GM19238 (cell line): ENCODE measurements at regions not wholly inside any gene's neighbourhood (a gene's known extent, or its start where the extent isn't known, plus 50 kb on each side); places are given as distances from the start of the nearest gene placed in this dataset.
"Not testable (repeated sequence)": the region's sequence is repeated elsewhere in the genome, so short reads cannot be mapped to it uniquely, and the experiment has no call there.

Experiments
- DNase-seq: peaks from one replicate; pipeline ENCODE4 v3.0.0; 2011; ENCODE audit warnings: low spot score; ENCODE audit not compliant: insufficient read length

DNA sequence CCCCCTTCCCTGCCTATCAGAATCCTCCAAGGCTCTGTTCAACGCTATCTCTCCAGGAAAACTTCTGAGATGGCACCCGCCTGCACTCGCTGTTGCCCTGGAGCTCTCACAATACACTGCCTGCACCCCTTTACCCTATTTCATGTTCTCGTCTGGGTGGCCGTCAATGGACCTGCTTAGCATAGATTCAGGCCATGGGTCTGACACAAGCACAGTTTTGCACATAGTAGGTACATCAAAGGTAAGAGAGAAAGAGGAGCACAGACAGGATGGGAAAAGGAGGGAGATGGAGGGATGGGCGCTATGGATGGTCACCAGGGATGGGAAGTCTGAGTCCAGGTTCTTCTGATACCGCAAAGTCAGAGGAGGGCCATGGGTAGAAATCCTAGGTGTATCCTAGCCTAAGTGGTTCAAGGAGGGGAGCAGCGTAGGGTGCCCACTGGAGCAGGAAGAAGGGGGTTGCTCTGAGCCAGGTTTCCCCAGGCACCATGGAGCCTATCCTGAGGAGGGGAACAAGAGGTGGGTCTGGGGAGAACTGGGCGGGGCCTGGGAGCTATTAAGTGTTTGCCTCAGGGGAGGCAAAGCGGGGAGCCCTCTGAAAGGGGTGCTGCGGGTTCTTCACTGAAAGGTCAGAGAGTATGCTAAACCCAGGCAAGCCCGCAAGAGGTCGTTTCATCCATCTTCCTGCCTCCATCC, 89.3 kb downstream of the MRPL14 start:
- no peak for DNase-seq

DNA sequence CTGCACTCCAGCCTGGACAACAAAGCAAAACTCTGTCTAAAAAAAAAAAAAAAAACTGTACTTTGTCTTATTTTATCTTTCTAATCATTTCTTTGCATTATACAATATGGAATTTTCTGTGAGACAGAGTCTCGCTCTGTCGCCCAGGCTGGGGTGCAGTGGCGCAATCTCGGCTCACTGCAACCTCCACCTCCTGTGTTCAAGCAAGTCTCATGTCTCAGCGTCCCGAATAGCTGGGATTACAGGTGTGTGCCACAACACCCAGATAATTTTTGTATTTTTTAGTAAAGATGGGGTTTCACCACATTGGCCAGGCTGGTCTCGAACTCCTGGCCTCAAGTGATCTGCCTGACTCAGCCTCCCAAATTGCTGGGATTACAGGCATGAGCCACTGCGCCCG, 90.0 kb downstream of the MRPL14 start:
- DNase-seq = not testable (repeated sequence)

DNA sequence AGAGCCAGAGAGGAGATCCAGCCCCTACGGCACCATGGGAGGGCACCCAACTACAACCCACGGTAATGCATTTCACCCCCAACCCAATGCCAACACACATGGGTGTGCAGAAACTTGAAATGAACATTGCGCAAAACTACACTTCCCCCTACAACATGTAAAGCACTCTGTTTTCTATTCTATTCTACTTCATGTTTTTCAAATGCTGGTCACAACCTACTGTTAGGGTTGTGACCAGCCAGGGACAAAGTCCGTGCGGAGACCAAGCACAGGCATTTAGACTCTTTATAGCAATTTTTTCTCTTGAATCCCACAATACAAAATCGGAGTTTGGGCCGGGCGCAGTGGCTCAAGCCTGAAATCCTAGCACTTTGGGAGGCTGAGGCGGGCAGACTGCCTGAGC, 90.6 kb downstream of the MRPL14 start:
- DNase-seq = no peak

DNA sequence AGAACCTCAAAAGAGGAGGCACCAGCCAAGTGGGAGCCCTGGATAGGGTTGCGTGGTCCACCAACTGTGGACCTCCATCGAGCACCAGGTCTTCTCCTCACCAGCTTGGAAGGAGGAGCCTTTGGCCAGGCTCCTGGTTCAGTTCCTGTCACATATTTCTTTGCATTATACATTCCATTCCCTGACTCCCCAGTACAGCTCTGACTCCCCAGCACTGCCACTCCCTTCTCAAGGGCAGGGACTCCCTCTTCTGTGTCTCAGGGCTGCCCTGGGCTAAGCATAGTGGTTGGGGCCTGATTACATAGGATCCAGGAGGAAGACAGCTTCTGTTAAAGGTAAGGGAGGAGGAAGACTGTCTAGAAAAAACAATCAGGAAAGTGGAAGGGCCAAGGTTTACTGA, 91.1 kb downstream of the MRPL14 start:
- DNase-seq = no peak

DNA sequence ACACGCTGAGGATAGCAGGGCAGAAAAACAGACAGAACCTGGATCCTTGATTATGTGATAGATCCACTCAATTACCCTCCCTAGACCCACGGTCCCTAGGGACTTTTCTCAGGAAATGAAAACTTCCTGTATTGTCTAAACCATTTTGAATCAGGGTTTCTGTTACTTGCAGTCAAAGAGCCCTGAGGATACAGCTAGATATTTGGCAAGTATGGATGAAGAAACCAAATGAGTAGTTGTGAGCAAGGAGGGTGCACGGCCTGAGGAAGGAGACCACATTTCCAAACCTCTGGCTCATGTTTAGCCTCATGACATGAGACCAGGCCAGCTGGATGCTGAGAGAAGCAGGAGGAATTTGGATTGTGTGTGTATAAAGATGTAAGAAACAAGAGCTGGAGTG, 91.6 kb downstream of the MRPL14 start:
- no peak for DNase-seq

DNA sequence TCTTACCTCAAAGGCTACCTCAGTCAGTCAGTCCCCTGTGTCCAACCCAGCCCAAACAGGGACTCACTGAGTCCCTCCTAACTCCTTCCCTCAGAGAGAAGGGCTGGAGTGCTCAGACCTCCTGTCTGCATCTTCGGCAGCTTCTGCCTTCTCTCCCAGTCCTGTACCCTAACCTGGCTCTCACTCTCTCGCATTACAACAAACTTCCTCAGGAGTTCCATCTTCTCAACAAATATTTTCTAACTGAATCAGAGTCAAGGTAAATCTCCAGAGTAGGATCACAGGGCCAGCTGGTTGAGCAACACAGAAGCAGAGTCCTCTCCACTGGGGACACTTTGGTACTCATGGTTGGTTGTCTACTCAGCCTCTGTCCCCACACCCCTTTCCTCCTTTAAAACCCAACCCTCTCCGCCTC, 92.3 kb downstream of the MRPL14 start:
- no peak for DNase-seq

DNA sequence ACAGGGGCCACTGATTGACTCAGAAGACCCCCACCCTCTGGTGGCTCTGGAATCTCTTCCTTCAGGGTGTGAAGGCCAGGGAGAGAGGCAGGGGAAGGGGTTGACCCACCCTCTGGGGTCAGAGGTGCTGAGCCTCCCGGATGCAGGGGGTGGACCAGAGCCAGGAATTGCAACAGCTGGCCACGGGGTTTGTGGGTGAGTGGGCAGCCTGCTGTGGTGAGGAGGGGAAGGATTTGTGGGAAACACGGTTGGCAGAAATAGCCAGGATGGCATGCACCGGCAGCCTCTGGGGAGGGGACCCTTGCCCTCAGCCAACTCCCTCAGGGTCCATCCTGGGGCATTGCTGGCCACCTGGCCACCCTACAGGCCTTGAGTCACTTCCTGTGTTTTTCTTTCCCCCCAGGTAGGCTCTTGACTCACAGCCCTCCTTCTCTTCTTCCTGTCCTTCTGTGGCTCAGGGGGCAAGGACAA, 92.8 kb downstream of the MRPL14 start:
- DNase-seq = no peak

DNA sequence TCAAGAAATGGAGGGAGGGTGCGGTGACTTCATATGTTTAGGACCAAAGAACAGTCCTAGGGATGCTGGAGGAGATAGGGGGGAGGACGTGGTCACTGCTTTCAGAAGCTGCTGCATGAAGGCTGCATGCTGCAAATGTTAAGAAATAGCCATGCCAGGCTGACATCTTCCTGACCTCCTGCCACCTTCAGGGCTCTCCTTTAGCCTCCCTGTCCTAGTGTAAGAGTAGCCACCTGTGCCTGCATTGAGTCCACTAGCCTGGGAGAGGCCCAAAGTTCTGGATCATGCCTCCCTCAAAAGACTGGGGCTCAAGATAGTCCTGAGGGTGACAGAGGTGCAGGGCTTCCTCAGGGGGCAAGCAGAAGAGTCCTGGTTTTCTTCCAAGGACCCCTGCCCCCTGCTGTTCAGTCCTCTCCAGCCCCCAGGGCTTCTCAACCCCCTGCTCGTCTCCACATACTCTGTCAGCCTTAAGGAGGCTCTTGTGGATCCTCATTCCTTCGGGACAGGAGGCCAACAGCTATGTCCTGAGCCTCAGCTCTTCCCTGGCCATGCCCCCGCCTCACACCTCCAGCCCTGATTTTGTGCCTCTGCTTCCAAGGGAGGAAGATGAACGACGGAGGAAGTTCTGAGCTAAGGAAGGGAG, 96.3 kb downstream of the MRPL14 start:
- DNase-seq = no peak

DNA sequence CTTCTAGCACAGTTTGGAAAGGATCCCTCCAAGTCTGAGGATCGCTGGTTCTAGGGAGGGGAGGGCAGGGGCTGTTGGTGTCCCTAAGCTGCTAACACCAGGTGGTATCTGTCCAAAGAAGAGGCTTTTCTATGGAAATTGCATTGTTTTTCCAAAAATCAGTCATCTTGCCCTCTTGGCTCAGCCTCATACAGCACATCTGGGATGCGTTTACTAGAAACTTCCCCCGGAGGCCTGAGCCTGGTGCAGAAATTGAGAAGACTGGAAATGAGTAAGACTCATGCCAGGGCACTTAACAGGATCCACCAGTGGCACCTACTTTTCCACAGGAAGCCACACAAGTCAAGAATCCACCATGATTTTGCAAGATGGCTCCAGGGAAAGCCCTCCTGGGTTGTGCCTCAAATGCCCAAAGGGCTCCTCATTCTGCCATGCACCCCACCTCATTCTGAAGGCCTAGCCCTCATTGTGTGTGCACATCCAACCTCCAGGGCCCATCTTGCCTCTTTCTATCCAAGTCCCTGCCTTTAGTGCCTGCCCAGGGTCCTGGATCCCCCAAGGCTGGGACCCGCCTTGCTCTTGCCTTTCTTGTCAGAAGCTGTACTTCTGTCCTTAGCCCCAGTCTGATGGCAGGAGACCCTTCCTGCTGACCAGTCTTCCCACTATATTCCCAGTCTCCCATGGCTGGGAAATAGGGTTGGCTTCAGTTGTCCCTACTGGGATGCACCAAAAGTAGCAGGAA, 97.6 kb downstream of the MRPL14 start:
- DNase-seq = no peak

DNA sequence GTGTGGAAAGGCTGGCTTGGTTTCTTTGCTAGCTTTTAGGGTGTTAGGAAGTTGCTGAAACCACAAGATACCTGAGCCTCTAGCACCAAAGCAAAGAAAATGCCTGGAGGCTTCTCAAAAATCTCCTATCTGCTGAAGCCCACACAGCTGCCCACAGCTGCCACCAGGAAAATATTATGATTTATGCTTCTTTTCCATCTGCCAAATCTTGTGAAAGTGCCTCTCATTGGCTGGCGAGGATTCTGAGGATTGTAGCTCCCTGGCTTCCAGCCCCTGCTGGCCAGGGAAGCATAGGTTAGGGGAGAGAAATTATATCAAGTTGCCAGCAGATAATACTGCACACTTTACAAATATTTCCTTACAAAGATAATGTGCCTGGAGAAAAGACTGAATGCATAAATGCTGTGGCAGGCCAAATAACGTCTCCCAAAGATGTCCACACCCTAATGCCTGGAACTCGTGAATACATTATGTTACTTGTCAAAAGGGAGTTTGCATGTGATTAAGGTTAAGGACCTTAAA, 98.4 kb downstream of the MRPL14 start:
- DNase-seq = no peak

DNA sequence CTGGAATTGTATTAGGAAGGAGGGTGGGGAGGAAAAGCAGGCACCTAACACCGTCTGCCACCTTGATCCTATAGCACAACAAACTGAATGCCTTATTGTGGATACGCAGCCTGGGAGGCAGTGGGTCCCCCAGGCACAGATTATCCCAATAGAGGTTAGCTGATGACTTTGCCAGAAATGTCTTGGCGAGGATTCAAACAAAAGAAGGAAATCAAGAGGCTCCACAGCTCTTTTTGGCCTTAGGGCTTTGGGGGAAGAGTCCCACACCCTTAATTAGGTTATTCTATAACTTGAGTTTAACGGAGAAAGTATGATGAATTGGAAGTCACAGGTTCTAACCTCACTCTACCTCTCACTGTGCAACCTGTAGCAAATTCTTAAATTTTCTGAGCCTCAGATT, 102.0 kb downstream of the MRPL14 start:
- DNase-seq = no peak

DNA sequence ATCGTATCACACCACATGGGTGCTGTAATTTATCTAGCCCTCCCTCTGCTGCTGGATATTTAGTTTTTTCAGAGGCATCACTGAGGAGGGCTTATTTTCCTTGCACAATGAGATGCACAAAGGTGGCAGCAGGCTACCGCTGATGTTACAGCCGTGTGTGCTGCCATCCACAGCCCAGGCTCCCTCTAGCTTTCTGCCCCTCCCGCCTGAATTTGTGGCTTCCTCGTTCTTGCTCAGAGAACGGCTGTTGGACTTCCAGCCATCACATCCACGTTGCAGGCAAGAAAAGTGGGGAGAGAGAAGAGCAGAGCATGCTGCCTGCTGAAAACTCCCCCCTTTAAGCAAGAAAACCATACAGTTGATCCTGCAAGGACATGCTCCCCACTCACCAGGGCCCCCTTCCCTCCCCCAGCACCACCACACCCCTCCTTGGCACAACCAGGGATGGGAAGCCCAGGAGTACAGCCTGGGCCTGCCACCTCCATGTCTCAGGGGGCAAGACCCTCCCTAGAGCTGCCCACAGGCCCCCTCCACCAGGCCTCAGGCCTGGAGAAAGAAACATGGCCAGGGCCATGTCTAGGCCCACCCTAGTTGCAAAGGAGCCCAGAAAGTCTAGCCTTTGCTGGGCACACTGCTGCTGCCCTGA, 102.6 kb downstream of the MRPL14 start:
- DNase-seq = no peak

DNA sequence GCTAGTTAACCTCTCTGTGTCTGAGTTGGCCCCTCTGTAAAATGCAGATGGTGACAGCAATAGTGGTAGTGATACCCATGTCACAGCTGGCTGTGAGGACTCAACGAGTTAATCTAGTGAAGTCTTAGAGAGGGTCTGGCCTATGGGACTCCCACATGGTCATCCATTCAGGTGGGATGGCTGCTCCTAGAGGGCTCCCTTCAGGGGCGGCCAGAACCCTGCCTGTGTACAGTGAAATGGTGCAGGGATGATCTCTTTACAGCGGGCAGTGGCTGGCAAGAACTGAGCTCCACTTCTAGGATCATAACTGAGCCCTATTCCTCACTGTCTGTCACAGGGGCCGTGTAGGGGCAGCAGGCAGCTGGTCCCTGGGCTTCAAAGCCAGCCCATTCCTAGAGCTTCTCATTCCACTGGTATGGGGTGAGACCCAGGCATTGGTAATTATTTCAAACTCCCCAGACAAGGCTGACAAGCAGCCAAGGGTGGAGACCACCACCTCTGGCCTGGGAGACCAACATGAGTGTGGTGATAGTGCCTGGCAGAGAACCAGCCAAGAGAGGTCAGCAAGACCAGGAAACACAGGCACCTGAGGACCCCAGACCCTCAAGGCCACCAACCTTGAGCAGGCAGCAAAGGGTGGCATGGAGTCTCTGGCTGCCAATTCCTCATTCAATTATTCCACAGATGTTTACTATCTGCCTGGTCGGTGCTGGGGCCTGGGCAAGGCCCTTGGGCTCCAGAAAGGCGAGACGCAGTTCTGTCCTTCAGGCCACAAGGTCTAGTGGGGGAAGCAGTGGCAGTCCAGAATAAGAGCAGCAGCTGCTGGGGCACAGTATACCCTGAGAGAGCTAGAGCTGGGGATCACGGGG, 103.4 kb downstream of the MRPL14 start:
- DNase-seq = no peak

DNA sequence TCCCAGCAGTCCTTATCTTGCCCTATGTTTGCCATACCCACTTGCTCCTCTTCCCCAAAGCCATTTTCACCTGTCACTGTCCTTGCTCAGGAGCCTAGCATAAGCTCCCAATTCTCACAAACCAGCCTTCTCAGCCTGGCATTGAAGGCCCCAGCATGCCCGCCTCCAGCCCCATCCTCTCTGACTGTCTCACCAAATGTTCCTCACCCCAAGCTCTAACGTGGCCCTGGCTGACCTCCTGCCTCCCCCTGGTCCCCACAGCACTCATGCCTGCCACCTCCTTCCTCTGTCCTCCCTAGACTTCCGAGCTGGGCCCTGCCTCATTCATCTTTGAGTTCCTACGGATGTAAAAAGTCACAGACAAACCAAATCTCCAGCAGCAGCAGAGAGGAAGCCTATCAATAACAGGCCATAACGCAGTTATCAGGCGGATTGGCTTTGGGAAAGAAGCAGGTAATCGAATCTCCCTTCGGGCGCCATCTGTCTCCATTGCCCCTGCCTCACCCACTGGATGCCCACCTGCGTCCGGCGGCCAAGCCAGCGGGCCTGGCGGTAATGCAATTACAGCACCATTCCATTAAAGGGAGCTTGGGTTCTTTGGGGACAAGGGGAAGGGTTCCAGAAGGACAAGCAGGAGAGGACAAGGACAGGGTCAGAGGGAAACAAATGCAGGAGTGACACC, 104.4 kb downstream of the MRPL14 start:
- DNase-seq = no peak

DNA sequence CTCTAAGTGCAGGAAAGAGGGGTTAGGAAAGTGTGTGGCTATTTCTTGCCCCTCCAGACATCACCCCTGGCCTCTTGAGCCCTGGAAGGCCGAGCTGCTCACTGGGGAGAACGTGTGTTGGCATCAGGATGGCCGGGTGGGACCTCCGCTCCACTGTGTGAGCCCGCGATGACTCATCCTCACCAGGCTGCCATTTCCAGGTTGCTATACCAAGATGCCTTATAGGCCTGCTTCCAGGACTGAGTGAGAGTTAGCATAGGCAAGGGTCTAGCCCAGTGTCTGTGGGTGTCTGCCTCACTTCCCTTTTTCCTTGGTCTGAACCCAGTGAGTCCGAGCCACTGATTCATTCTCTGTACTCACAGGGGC, 105.0 kb downstream of the MRPL14 start:
- DNase-seq = no peak

DNA sequence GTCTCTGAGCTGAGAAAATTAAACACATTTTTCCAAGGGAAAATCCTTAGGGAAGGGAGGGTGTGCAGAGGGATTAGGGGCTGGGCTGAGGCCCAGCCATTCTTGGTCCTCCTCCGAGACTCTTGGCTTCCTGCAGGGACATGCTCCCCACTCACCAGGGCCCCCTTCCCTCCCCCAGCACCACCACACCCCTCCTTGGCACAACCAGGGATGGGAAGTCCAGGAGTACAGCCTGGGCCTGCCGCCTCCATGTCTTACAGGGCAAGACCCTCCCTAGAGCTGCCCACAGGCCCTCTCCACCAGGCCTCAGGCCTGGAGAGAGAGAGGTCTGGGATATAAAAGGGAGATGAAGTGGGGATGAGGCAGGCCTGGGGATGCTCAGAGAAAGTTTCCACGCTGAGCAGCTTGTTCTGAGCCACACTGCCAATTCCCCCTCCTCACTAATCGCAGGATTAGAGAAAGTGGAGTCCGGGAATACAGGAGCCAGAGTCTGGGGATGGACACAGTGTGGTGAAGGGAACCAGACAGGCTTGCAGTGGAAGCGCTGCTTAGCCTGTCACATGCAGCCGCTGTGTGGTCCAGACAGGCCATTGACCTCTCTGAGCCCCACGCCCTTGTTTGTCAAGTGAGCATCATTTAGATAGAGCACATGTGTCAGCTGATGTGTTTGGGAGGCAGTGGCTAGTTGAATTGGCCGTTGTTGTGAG, 105.5 kb downstream of the MRPL14 start:
- DNase-seq = no peak

DNA sequence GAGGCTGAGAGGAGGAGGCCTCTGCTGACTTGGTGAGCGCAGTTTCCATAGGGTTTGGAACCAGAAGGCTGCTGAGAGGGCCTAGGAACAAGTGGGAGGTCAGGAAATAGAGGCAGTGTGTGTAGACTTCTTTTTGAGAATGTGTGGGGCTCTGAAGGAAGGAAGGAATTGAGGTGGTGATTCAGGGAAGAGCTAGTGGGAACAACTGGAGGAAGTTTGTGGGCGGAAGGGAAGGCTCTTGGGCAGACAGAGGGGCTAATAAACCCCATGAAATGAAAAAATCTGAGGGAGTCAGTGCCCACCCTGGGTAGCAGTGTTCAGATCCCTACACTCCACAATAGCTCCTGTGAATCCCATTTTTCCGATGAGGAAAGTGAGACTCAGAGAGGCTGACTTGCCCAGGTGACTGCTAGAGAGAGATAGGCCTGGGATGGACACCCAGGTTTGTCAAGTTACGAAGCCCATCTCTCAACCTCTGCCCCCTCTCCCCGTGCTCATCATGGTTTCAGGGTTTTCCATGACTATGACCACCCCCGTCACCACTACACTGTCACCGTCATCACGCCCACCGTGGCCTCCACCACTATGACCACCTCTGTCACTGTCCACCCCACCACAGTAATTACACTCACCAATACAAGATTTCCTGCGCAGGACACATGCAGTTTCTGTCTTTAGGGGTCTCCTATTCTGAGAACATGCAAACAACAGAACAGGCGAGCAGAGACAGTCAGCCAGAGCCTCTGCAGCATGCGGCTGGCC, 106.4 kb downstream of the MRPL14 start:
- DNase-seq = no peak

DNA sequence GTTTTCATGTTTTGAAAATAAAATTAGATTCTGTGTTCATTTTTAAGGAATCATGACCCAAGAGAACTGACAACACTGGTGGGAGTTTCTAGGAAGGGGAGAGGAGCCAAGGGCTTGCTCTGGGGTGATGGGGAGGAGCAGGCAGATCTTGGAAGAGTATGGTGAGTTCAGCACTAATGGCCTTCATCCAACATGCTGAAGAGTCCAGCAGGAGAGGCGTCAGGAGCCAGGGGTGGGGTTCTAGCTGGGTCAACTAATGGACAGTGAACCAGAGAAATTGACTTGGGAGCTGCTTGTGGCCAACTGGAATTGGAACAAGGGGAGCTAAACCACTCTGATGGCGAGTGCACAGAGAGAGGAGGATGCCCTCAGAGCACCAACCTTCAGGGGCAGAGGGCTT, 107.1 kb downstream of the MRPL14 start:
- no peak for DNase-seq

DNA sequence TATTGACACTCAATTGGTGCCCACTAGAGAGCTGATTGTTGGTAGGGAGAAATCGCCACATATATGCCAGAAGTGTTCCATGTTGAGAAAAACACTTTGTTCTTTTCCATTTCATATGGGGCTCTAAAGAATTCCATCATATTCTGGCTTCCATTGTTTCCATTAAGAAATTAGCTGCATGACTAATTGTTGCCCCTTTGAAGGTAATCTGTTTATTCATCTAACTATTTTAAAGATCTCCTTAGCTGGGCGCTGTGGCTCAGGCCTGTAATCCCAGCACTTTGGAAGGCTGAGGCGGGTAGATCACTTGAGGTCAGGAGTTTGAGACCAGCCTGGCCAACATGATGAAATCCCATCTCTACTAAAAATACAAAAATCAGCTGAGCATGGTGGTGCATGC, 109.9 kb downstream of the MRPL14 start:
- not testable (repeated sequence) for DNase-seq
